ENCODE measurements at regions not wholly inside any gene's neighbourhood (a gene's known extent, or its start where the extent isn't known, plus 50 kb on each side); places are given as distances from the start of the nearest gene placed in this dataset.

- Histone ChIP-seq H3K36me3 (no peaks in the 10 kb centered on the region), H3K27ac (no peak overlapping the region), H3K27me3 (no peaks in the 10 kb centered on the region), H3K4me1 (no peaks in the 10 kb centered on the region), H3K9me3 (no peaks in the 10 kb centered on the region), H3K4me3 (replicated peaks in 1 of 3) (no peak overlapping the region)
- TF ChIP-seq POLR2A (IDR thresholded peaks at IDR 0.05) = no peak
- intact Hi-C loops (cut with DNase I) = no loop called here
- 89 to 94% methylated on average over 5 of the region's 5 CpGs for WGBS, 2 donors
- no peak for DNase-seq
These were observed 70.5 kb upstream of the RUNX1 start for GRCh38 chr21:35119501-35120047.

GRCh38 chr21:35116777-35117176, 67.7 kb upstream of the RUNX1 start:
- H3K9me3 ChIP-seq = no peaks in the 10 kb centered on the region
- no peak overlapping the region for H3K4me3 ChIP-seq (replicated peaks in 1 of 3)
- no peaks in the 10 kb centered on the region for H3K4me1 ChIP-seq
- no peak overlapping the region for H3K27ac ChIP-seq
- DNase-seq = no peak
- no peaks in the 10 kb centered on the region for H3K27me3 ChIP-seq
- 94 to 100% methylated on average over 2 of the region's 2 CpGs for WGBS, 2 donors
- intact Hi-C loops (cut with DNase I) = no loop called here
- no peaks in the 10 kb centered on the region for H3K36me3 ChIP-seq
- TF ChIP-seq POLR2A (IDR thresholded peaks at IDR 0.05) (no peak), CTCF (IDR thresholded peaks at IDR 0.05) (no peak)

- H3K36me3 ChIP-seq = no peaks in the 10 kb centered on the region
- no peak for DNase-seq
- H3K9me3 ChIP-seq = no peaks in the 10 kb centered on the region
- H3K27me3 ChIP-seq = no peaks in the 10 kb centered on the region
- no peak overlapping the region for H3K4me3 ChIP-seq (replicated peaks in 1 of 3)
- no peak for TF ChIP-seq CTCF (IDR thresholded peaks at IDR 0.05)
- TF ChIP-seq POLR2A (IDR thresholded peaks at IDR 0.05) = no peak
- no peak overlapping the region for H3K27ac ChIP-seq
- 84 to 85% methylated on average over 2 of the region's 2 CpGs for WGBS, 2 donors
- intact Hi-C loops (cut with DNase I) = no loop called here
- no peaks in the 10 kb centered on the region for H3K4me1 ChIP-seq
These were observed 64.0 kb upstream of the RUNX1 start for GRCh38 chr21:35113064-35113463.

GRCh38 chr21:35111321-35111930, 62.3 kb upstream of the RUNX1 start:
- no peak for DNase-seq
- no peaks in the 10 kb centered on the region for H3K36me3 ChIP-seq
- WGBS, 2 donors = 84 to 90% methylated on average over 4 of the region's 4 CpGs
- no peaks in the 10 kb centered on the region for H3K27me3 ChIP-seq
- no peak overlapping the region for H3K4me3 ChIP-seq (replicated peaks in 1 of 3)
- H3K4me1 ChIP-seq = peaks cover 0 to 3% of the 10 kb centered on the region in 2 donors
- no peak for TF ChIP-seq CTCF (IDR thresholded peaks at IDR 0.05)
- TF ChIP-seq POLR2A (IDR thresholded peaks at IDR 0.05) = no peak
- no peak overlapping the region for H3K27ac ChIP-seq
- H3K9me3 ChIP-seq = no peaks in the 10 kb centered on the region
- intact Hi-C loops (cut with DNase I) = no loop called here

- Histone ChIP-seq H3K4me1 (peaks cover 0 to 13% of the 10 kb centered on the region in 2 donors), H3K9me3 (no peaks in the 10 kb centered on the region), H3K27me3 (no peaks in the 10 kb centered on the region), H3K4me3 (replicated peaks in 1 of 3) (no peak overlapping the region), H3K27ac (no peak overlapping the region), H3K36me3 (no peaks in the 10 kb centered on the region)
- WGBS, 2 donors = 67 to 81% methylated on average over 3 of the region's 3 CpGs
- intact Hi-C loops (cut with DNase I) = no loop called here
- TF ChIP-seq POLR2A (IDR thresholded peaks at IDR 0.05) (no peak), CTCF (IDR thresholded peaks at IDR 0.05) (no peak)
- DNase-seq = no peak
These were observed 59.8 kb upstream of the RUNX1 start for GRCh38 chr21:35108887-35109286.

Measured in thyroid gland (tissue), 4 donors.